Cardiac fibroblast (primary cell): ENCODE measurements at regions not wholly inside any gene's neighbourhood (a gene's known extent, or its start where the extent isn't known, plus 50 kb on each side); places are given as distances from the start of the nearest gene placed in this dataset.

Experiments
- DNase-seq, 2 donors: peaks; one replicate each; pipeline versions ENCODE4 v3.0.0 to v3.0.0-alpha.2; 2010; ENCODE audit warnings: low read depth in 2 of 2
- H3K4me3 ChIP-seq, 2 donors: replicated peaks in 1 of 2; 1 replicate in 1 of 2; 2 replicates in 1 of 2; pipeline ENCODE4 v1.5.1; 2011; ENCODE audit warnings: low read depth in 2 of 2, low read length in 2 of 2, mild to moderate bottlenecking in 2 of 2, moderate library complexity in 1 of 2
- TF ChIP-seq, protein P1 (sequence below): IDR thresholded peaks from one replicate; pipeline ENCODE4 v1.5.1; 2011; ENCODE audit warnings: low read depth, mild to moderate bottlenecking, low read length, inconsistent platforms

DNA sequence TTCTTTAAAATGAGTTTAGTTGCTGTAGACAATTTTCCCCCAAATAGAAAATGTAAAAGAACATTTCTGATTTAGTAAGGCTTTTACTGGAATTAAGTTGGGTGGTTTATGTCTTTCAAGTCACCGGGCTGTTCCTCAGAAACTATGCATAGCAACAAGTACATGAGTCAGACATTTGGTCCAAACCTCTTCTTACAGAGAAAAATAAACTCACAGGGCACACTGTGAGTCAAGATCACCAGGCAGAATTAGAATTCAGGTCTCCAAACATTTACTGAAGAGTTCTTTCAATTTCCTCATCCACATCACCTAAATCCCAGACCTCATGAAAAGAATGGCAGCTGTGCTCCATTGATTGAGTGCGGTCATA lies 476.1 kb upstream of the SOX5 start:
- no peak overlapping the region for H3K4me3 ChIP-seq
- peak; percentile 3 to 67 for DNase-seq
- TF ChIP-seq, protein P1, sequence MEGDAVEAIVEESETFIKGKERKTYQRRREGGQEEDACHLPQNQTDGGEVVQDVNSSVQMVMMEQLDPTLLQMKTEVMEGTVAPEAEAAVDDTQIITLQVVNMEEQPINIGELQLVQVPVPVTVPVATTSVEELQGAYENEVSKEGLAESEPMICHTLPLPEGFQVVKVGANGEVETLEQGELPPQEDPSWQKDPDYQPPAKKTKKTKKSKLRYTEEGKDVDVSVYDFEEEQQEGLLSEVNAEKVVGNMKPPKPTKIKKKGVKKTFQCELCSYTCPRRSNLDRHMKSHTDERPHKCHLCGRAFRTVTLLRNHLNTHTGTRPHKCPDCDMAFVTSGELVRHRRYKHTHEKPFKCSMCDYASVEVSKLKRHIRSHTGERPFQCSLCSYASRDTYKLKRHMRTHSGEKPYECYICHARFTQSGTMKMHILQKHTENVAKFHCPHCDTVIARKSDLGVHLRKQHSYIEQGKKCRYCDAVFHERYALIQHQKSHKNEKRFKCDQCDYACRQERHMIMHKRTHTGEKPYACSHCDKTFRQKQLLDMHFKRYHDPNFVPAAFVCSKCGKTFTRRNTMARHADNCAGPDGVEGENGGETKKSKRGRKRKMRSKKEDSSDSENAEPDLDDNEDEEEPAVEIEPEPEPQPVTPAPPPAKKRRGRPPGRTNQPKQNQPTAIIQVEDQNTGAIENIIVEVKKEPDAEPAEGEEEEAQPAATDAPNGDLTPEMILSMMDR, result no peak

DNA sequence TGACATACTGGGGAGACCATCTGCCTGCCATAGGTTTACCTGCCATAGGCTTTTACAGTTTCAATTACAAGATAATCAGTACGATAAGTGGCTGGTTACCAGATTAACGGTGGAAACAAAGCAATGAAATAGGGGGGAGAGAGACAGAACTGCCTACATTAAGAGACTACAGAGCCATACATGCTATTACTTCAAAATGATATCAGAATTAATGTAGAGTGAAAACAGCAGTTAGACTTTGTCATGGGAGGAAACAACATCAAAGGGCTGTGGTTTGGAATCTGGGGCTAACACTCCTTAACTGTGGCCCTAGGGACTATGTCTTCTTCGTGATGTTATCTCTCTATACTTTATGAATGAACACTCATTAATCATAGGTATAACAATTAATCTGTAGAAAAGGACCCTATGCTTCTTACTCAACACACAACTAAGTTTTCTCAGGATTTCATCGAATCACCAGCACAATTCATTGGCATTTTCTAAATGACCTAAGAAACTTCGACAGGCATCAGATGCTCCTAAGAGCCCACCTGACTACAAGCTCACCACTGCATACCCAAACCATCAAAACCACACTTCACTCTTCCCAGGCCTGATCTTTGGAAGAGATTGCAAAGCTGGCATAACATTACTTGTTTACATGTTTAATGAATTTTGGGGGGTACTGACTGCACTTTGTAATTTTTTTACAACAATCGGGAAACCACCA lies 475.6 kb upstream of the SOX5 start:
- no peak for DNase-seq
- no peak overlapping the region for H3K4me3 ChIP-seq
- TF ChIP-seq, protein P1, result no peak

DNA sequence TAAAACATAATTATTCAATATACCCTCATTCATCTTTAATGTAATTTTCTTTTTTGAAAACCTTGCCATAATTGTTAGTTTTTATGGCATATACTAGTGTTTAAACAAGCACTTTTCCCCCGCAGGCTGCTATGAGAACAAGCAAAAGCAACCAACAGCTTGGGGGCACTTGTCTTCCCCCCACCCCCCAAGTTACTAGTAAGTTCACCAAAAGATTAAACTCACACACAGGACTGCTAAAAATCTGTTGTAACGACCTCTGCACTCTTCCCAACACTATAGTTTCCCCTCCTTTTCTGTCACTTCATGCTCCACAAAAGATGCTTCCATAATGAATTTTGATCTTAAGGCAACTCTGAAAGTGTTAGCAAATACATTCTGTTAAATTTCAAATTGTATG lies 474.9 kb upstream of the SOX5 start:
- TF ChIP-seq, protein P1, result no peak
- H3K4me3 ChIP-seq, result no peak overlapping the region
- no peak for DNase-seq

DNA sequence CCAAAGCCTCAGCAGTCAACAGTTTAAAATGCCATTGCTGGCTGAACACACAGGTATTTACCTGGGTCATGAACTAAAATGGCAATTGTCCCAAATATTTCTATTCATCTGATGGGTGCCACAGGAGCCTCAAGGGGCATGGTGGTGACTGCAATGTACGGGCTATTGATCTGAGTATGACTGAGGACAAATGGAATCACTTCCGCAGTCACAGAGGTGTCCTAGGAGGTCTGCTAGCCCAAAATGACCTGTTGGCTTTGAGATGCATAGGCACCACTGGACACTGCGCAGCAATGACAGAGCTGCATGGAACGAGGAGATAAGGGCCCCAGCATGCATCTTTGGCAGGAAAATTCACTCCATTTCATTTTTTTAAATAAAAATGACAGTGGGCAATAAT lies 474.1 kb upstream of the SOX5 start:
- TF ChIP-seq, protein P1, result no peak
- H3K4me3 ChIP-seq, result no peak overlapping the region
- DNase-seq, result no peak

DNA sequence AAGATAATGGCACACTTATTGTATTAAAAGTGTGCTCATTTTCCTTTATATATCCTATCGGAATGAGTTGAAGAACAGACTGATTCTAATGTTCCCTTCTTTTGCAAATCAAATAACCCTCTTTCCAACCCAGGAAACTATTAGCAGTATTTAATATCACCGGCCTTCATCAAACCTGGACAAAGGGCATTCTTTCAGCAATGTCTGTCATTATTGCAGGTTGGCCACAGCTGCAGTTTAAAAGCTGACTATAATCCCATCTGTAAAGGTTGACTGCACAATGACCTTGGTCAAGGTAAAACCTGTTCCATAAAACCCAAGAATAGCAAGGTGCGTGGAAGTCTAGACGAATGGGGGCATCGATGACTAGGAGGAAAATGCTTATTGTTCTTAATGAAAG lies 472.3 kb upstream of the SOX5 start:
- DNase-seq, result no peak
- TF ChIP-seq, protein P1, result no peak
- no peak overlapping the region for H3K4me3 ChIP-seq

DNA sequence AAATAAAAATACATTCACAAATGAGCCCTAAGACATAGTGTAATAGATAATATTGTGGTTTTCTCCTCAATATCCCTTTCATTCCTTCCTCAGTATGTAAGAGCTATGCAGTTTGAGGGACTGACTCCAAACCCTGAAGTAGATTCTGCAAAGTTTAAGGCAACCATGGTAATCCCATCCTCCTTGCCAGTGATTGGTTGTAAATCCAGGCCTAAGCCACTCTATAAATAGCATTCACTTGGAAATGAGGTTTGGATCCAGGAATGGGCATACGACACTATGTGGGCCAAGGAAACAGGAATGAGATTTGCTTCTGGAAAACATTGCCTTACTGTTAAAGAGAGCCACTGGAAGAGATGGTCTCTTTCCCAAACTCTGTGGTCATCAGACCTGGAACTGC lies 468.7 kb upstream of the SOX5 start:
- DNase-seq, result no peak
- TF ChIP-seq, protein P1, result no peak
- no peak overlapping the region for H3K4me3 ChIP-seq
